ENCODE measurements at regions not wholly inside any gene's neighbourhood (a gene's known extent, or its start where the extent isn't known, plus 50 kb on each side); places are given as distances from the start of the nearest gene placed in this dataset.
"Not testable (repeated sequence)": the region's sequence is repeated elsewhere in the genome, so short reads cannot be mapped to it uniquely, and the experiment has no call there.

DNA sequence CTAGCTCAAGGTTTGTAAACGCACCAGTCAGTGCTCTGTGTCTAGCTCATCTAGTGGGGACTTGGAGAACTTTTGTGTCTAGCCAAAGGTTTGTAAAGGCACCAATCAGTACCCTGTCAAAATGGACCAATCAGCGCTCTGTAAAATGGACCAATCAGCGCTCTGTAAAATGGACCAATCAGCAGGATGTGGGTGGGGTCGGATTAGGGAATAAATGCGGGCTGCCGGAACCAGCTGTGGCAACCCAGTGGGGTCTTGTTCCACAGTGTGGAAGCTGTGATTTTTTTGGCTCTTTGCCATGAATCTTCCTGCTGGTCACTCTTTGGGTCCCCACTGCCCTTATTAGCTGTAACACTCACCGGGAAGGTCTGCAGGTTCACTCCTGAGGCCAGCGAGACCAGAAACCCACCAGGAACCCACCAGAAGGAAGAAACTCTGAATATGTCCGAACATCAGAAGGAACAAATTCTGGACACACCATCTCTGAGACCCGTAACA is 197.8 kb downstream of the SPP2 start:
- H2AFZ ChIP-seq (ENCODE audit: low read depth, low read length); H3K79me2 ChIP-seq (replicated peaks; ENCODE audit: insufficient read depth, low read length); H3K9me3 ChIP-seq (ENCODE audit: low read length); H3F3A ChIP-seq (ENCODE audit: insufficient read depth, low read length, poor library complexity, severe bottlenecking); H3K4me2 ChIP-seq (ENCODE audit: low read length); H3K9me2 ChIP-seq (ENCODE audit: insufficient read depth, low read length); H3K27me3 ChIP-seq (ENCODE audit: insufficient read depth, low read depth, low read length); H3K9ac ChIP-seq (ENCODE audit: low read length); H4K20me1 ChIP-seq (ENCODE audit: insufficient read depth); H3K4me3 ChIP-seq (ENCODE audit: low read length); H3K36me3 ChIP-seq (ENCODE audit: insufficient read depth, low read length); H3K27ac ChIP-seq (ENCODE audit: low read length): not testable (repeated sequence)

DNA sequence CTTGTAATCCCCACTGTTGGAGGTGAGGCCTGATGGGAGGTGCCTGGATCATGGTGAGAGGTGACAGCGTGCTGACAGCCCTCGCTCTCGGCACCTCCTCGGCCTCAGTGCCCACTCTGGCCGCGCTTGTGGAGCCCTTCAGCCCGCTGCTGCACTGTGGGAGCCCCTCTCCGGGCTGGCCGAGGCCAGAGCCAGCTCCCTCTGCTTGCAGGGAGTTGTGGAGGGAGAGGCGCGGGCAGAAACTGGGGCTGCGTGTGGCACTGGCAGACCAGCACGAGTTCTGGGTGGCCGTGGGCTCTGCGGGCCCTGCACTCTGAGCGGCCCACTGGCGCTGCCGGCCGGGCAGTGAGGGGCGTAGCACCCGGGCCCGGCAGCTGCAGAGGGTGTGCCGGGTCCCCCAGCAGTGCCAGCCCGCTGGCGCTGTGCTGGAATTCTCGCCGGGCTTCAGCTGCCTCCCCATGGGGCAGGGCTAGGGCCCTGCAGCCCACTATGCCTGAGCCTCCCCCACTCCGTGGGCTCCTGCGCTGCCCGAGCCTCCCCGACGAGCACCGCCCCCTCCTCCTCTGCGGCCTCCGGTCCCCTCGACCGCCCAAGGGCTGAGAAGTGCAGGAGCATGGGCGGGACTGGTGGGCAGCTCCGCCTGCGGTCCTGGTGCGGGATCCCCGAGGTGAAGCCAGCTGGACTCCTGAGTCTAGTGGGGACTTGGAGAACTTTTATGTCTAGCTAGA is 197.1 kb downstream of the SPP2 start:
- Histone ChIP-seq H3K36me3 (ENCODE audit: insufficient read depth, low read length) (no peaks in the 10 kb centered on the region), H3K9ac (ENCODE audit: low read length) (no peak overlapping the region), H3K27me3 (ENCODE audit: insufficient read depth, low read depth, low read length) (no peaks in the 10 kb centered on the region), H3K9me3 (ENCODE audit: low read length) (no peaks in the 10 kb centered on the region), H3K79me2 (replicated peaks; ENCODE audit: insufficient read depth, low read length) (no peaks in the 10 kb centered on the region), H3F3A (ENCODE audit: insufficient read depth, low read length, poor library complexity, severe bottlenecking) (no peaks in the 10 kb centered on the region), H3K27ac (ENCODE audit: low read length) (no peak overlapping the region), H4K20me1 (ENCODE audit: insufficient read depth) (no peaks in the 10 kb centered on the region), H2AFZ (ENCODE audit: low read depth, low read length) (no peak overlapping the region), H3K9me2 (ENCODE audit: insufficient read depth, low read length) (no peaks in the 10 kb centered on the region), H3K4me2 (ENCODE audit: low read length) (no peak overlapping the region), H3K4me3 (ENCODE audit: low read length) (no peak overlapping the region)
- no peak for TF ChIP-seq SMC3 (conservative IDR thresholded peaks at IDR 0.05; ENCODE audit: poor library complexity)
- TF ChIP-seq RAD21 (conservative IDR thresholded peaks at IDR 0.05): no peak
- no peak for TF ChIP-seq POLR2AphosphoS5 (IDR thresholded peaks at IDR 0.05)
- TF ChIP-seq EZH2 (IDR thresholded peaks at IDR 0.05; ENCODE audit: borderline replicate concordance, insufficient read depth, low read length, poor library complexity, severe bottlenecking): no peak
- TF ChIP-seq MXI1 (conservative IDR thresholded peaks at IDR 0.05; ENCODE audit: poor library complexity, severe bottlenecking): no peak
- TF ChIP-seq, protein P1, sequence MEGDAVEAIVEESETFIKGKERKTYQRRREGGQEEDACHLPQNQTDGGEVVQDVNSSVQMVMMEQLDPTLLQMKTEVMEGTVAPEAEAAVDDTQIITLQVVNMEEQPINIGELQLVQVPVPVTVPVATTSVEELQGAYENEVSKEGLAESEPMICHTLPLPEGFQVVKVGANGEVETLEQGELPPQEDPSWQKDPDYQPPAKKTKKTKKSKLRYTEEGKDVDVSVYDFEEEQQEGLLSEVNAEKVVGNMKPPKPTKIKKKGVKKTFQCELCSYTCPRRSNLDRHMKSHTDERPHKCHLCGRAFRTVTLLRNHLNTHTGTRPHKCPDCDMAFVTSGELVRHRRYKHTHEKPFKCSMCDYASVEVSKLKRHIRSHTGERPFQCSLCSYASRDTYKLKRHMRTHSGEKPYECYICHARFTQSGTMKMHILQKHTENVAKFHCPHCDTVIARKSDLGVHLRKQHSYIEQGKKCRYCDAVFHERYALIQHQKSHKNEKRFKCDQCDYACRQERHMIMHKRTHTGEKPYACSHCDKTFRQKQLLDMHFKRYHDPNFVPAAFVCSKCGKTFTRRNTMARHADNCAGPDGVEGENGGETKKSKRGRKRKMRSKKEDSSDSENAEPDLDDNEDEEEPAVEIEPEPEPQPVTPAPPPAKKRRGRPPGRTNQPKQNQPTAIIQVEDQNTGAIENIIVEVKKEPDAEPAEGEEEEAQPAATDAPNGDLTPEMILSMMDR (IDR thresholded peaks at IDR 0.05; ENCODE audit: poor library complexity, severe bottlenecking): no peak

DNA sequence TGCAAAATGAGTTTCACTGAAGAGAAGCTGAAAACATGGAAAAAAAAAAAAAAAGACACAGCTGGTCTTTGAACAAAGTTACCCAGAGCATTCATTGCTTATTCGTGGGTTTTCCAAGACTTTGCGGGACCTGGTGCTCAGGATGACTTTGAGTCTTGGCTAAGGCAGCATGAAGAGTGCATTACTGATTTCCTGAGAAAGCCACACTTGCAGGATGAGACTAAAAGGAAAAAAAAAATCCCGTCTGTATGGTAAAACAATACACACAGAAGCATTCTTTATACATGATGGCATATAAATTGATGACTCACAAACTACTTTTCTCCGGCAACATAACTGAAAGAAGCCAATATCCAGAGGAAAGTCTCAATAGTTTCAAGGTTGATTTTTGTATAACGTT is 195.4 kb downstream of the SPP2 start:
- TF ChIP-seq SMC3 (conservative IDR thresholded peaks at IDR 0.05; ENCODE audit: poor library complexity): no peak
- TF ChIP-seq, protein P1 (IDR thresholded peaks at IDR 0.05; ENCODE audit: poor library complexity, severe bottlenecking): no peak
- TF ChIP-seq MXI1 (conservative IDR thresholded peaks at IDR 0.05; ENCODE audit: poor library complexity, severe bottlenecking): no peak
- TF ChIP-seq TAF1 (IDR thresholded peaks at IDR 0.05; ENCODE audit: low read depth): no peak
- TF ChIP-seq POLR2AphosphoS5 (IDR thresholded peaks at IDR 0.05): no peak
- no peak for TF ChIP-seq EP300 (conservative IDR thresholded peaks at IDR 0.05; ENCODE audit: poor library complexity, severe bottlenecking)
- no peak for TF ChIP-seq RAD21 (conservative IDR thresholded peaks at IDR 0.05)
- no peak for TF ChIP-seq EZH2 (IDR thresholded peaks at IDR 0.05; ENCODE audit: borderline replicate concordance, insufficient read depth, low read length, poor library complexity, severe bottlenecking)
- TF ChIP-seq, protein P2, sequence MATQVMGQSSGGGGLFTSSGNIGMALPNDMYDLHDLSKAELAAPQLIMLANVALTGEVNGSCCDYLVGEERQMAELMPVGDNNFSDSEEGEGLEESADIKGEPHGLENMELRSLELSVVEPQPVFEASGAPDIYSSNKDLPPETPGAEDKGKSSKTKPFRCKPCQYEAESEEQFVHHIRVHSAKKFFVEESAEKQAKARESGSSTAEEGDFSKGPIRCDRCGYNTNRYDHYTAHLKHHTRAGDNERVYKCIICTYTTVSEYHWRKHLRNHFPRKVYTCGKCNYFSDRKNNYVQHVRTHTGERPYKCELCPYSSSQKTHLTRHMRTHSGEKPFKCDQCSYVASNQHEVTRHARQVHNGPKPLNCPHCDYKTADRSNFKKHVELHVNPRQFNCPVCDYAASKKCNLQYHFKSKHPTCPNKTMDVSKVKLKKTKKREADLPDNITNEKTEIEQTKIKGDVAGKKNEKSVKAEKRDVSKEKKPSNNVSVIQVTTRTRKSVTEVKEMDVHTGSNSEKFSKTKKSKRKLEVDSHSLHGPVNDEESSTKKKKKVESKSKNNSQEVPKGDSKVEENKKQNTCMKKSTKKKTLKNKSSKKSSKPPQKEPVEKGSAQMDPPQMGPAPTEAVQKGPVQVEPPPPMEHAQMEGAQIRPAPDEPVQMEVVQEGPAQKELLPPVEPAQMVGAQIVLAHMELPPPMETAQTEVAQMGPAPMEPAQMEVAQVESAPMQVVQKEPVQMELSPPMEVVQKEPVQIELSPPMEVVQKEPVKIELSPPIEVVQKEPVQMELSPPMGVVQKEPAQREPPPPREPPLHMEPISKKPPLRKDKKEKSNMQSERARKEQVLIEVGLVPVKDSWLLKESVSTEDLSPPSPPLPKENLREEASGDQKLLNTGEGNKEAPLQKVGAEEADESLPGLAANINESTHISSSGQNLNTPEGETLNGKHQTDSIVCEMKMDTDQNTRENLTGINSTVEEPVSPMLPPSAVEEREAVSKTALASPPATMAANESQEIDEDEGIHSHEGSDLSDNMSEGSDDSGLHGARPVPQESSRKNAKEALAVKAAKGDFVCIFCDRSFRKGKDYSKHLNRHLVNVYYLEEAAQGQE (IDR thresholded peaks at IDR 0.05; ENCODE audit: borderline replicate concordance): no peak
- Histone ChIP-seq H3K9me2 (ENCODE audit: insufficient read depth, low read length) (no peaks in the 10 kb centered on the region), H3K9me3 (ENCODE audit: low read length) (no peaks in the 10 kb centered on the region), H3K4me3 (ENCODE audit: low read length) (no peak overlapping the region), H3K27ac (ENCODE audit: low read length) (no peak overlapping the region), H3K27me3 (ENCODE audit: insufficient read depth, low read depth, low read length) (no peaks in the 10 kb centered on the region), H3F3A (ENCODE audit: insufficient read depth, low read length, poor library complexity, severe bottlenecking) (no peaks in the 10 kb centered on the region), H3K9ac (ENCODE audit: low read length) (no peak overlapping the region), H2AFZ (ENCODE audit: low read depth, low read length) (no peak overlapping the region), H3K4me2 (ENCODE audit: low read length) (no peak overlapping the region), H3K79me2 (replicated peaks; ENCODE audit: insufficient read depth, low read length) (no peaks in the 10 kb centered on the region), H4K20me1 (ENCODE audit: insufficient read depth) (no peaks in the 10 kb centered on the region), H3K36me3 (ENCODE audit: insufficient read depth, low read length) (no peaks in the 10 kb centered on the region)
